PC-9 (cell line): ENCODE measurements at regions not wholly inside any gene's neighbourhood (a gene's known extent, or its start where the extent isn't known, plus 50 kb on each side); places are given as distances from the start of the nearest gene placed in this dataset.

ENCODE experiments used
- EZH2 ChIP-seq: fragments of 200-600 bp; sonication (generic); IDR thresholded peaks from 2 replicates; pipeline ENCODE4 v1.8.0; 2017; ENCODE audit warnings: antibody characterized with exemption, low read depth
- TF ChIP-seq, protein P1 (sequence below): fragments of 200-600 bp; sonication (generic); conservative IDR thresholded peaks from 2 replicates; pipeline ENCODE4 v1.6.1; 2017; ENCODE audit warnings: mixed run types, antibody characterized with exemption, mild to moderate bottlenecking, moderate library complexity

DNA sequence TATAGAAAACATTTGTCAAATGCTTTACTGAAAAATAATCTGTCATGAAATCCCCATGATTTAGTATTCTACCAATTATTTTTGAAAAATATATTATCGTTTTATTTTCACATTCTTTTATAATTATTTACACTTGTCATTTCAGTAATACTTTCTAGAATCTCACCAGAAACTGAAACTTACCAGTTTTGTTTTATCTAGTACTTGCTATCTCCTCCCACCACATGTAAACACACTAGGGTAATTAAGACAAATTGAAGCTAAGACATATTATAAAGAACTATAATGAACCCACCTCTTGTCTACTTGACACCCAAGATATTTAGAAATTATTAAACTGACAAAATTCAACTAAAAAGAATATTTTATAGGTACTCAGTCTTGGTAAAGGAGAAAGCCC is 51.5 kb upstream of the GRM3 start:
- TF ChIP-seq EZH2, result no peak
- TF ChIP-seq, protein P1, sequence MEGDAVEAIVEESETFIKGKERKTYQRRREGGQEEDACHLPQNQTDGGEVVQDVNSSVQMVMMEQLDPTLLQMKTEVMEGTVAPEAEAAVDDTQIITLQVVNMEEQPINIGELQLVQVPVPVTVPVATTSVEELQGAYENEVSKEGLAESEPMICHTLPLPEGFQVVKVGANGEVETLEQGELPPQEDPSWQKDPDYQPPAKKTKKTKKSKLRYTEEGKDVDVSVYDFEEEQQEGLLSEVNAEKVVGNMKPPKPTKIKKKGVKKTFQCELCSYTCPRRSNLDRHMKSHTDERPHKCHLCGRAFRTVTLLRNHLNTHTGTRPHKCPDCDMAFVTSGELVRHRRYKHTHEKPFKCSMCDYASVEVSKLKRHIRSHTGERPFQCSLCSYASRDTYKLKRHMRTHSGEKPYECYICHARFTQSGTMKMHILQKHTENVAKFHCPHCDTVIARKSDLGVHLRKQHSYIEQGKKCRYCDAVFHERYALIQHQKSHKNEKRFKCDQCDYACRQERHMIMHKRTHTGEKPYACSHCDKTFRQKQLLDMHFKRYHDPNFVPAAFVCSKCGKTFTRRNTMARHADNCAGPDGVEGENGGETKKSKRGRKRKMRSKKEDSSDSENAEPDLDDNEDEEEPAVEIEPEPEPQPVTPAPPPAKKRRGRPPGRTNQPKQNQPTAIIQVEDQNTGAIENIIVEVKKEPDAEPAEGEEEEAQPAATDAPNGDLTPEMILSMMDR, result no peak
